ENCODE measurements at regions not wholly inside any gene's neighbourhood (a gene's known extent, or its start where the extent isn't known, plus 50 kb on each side); places are given as distances from the start of the nearest gene placed in this dataset.

- no peak overlapping the region for H3K4me2 ChIP-seq (ENCODE audit: control insufficient read depth, extremely low read depth, insufficient read depth, low read depth, low read length)
- dilution Hi-C loops (cut with MboI; ENCODE audit: extremely low pct_ligation_motif_present, low sequenced_read_pairs), result no loop called here
- DNase-seq (ENCODE audit: low read depth, low spot score), result no peak
Measured at GRCh38 chr3:152615681-152616080, 219.2 kb upstream of the P2RY1 start.

GRCh38 chr3:152617609-152618008 lies 217.3 kb upstream of the P2RY1 start:
- Histone ChIP-seq H3K36me3 (ENCODE audit: control insufficient read depth in 2 of 2, extremely low read depth in 1 of 2, insufficient read depth in 2 of 2, low read length in 2 of 2) (no peaks in the 10 kb centered on the region), H3K4me3 (ENCODE audit: control insufficient read depth in 2 of 3, extremely low read depth in 1 of 3, insufficient read depth in 2 of 3, low read depth in 1 of 3, low read length in 3 of 3) (no peak overlapping the region), H3K79me2 (ENCODE audit: control insufficient read depth, insufficient read depth, low read length) (no peaks in the 10 kb centered on the region), H2AFZ (ENCODE audit: control insufficient read depth, low read length) (no peak overlapping the region), H3K4me2 (ENCODE audit: control insufficient read depth, extremely low read depth, insufficient read depth, low read depth, low read length) (no peak overlapping the region), H3K9me3 (ENCODE audit: control insufficient read depth, low read depth, low read length) (no peaks in the 10 kb centered on the region), H3K9me1 (ENCODE audit: control insufficient read depth, extremely low read depth, insufficient read depth, low read length) (no peaks in the 10 kb centered on the region), H3K27ac (ENCODE audit: control insufficient read depth, insufficient read depth, low read length) (no peak overlapping the region), H3K9ac (ENCODE audit: control insufficient read depth, extremely low read depth, insufficient read depth, low read length) (no peak overlapping the region), H4K20me1 (ENCODE audit: control insufficient read depth, extremely low read depth, insufficient read depth, low read length) (no peaks in the 10 kb centered on the region), H3K27me3 (ENCODE audit: control insufficient read depth, extremely low read depth, insufficient read depth, low read length) (no peaks in the 10 kb centered on the region), H3K4me1 (ENCODE audit: control insufficient read depth, extremely low read depth, insufficient read depth, low read length) (peaks cover 13% of the 10 kb centered on the region)
- dilution Hi-C loops (cut with MboI; ENCODE audit: extremely low pct_ligation_motif_present, low sequenced_read_pairs), result no loop called here
- FAIRE-seq (no peak), DNase-seq (ENCODE audit: low read depth, low spot score) (no peak)
- no peak for TF ChIP-seq EZH2 (IDR thresholded peaks at IDR 0.05; ENCODE audit: low read length)
- TF ChIP-seq CTCF (optimal IDR thresholded peaks at IDR 0.05 in 1 of 3, IDR thresholded peaks at IDR 0.05 in 1 of 3, conservative IDR thresholded peaks at IDR 0.05 in 1 of 3; ENCODE audit: extremely low read depth in 1 of 3, insufficient read depth in 2 of 3, low read length in 3 of 3), result no peak

More at GRCh38 chr3:152615681-152616080, 219.2 kb upstream of the P2RY1 start:
- TF ChIP-seq EZH2 (IDR thresholded peaks at IDR 0.05; ENCODE audit: low read length), result no peak
- no peak for TF ChIP-seq CTCF (optimal IDR thresholded peaks at IDR 0.05 in 1 of 3, IDR thresholded peaks at IDR 0.05 in 1 of 3, conservative IDR thresholded peaks at IDR 0.05 in 1 of 3; ENCODE audit: extremely low read depth in 1 of 3, insufficient read depth in 2 of 3, low read length in 3 of 3)
- H3K9me3 ChIP-seq (ENCODE audit: control insufficient read depth, low read depth, low read length), result no peaks in the 10 kb centered on the region
- H3K79me2 ChIP-seq (ENCODE audit: control insufficient read depth, insufficient read depth, low read length), result no peaks in the 10 kb centered on the region
- no peak overlapping the region for H3K4me3 ChIP-seq (ENCODE audit: control insufficient read depth in 2 of 3, extremely low read depth in 1 of 3, insufficient read depth in 2 of 3, low read depth in 1 of 3, low read length in 3 of 3)
- no peaks in the 10 kb centered on the region for H4K20me1 ChIP-seq (ENCODE audit: control insufficient read depth, extremely low read depth, insufficient read depth, low read length)
- no peaks in the 10 kb centered on the region for H3K36me3 ChIP-seq (ENCODE audit: control insufficient read depth in 2 of 2, extremely low read depth in 1 of 2, insufficient read depth in 2 of 2, low read length in 2 of 2)
- no peaks in the 10 kb centered on the region for H3K27me3 ChIP-seq (ENCODE audit: control insufficient read depth, extremely low read depth, insufficient read depth, low read length)
- no peak for FAIRE-seq
- no peak overlapping the region for H2AFZ ChIP-seq (ENCODE audit: control insufficient read depth, low read length)
- H3K9ac ChIP-seq (ENCODE audit: control insufficient read depth, extremely low read depth, insufficient read depth, low read length), result no peak overlapping the region
- H3K4me1 ChIP-seq (ENCODE audit: control insufficient read depth, extremely low read depth, insufficient read depth, low read length), result no peaks in the 10 kb centered on the region
- H3K27ac ChIP-seq (ENCODE audit: control insufficient read depth, insufficient read depth, low read length), result no peak overlapping the region
- H3K9me1 ChIP-seq (ENCODE audit: control insufficient read depth, extremely low read depth, insufficient read depth, low read length), result no peaks in the 10 kb centered on the region

All from keratinocyte (primary cell).